WERI-Rb-1 (cell line): ENCODE measurements at regions not wholly inside any gene's neighbourhood (a gene's known extent, or its start where the extent isn't known, plus 50 kb on each side); places are given as distances from the start of the nearest gene placed in this dataset.
A peak's percentile ranks its signal among the peaks of the same experiment; 100 is the strongest.

Experiments
- DNase-seq: peaks from one replicate; pipeline ENCODE4 v3.0.0-alpha.2; 2020
- H3K27ac ChIP-seq: fragments of 250-450 bp; sonication (Bioruptor Pico); 2 replicates; pipeline ENCODE4 v1.5.1; 2020; ENCODE audit warnings: mild to moderate bottlenecking, moderate library complexity
- H3K27me3 ChIP-seq: fragments of 250-450 bp; sonication (Bioruptor Pico); 2 replicates; pipeline ENCODE4 v1.5.1; 2021; ENCODE audit warnings: mild to moderate bottlenecking, low read depth, moderate library complexity; ENCODE audit not compliant: insufficient read depth, severe bottlenecking
- H3K36me3 ChIP-seq: fragments of 250-450 bp; sonication (Bioruptor Pico); 2 replicates; pipeline ENCODE4 v1.5.1; 2020; ENCODE audit warnings: mild to moderate bottlenecking, moderate library complexity
- H3K4me3 ChIP-seq: 2 replicates; pipeline ENCODE4 v1.5.1; 2011; ENCODE audit warnings: low read depth, mild to moderate bottlenecking, control low read depth, low read length
- H3K9me3 ChIP-seq: fragments of 250-450 bp; sonication (Bioruptor Pico); 2 replicates; pipeline ENCODE4 v1.5.1; 2021; ENCODE audit warnings: mild to moderate bottlenecking, moderate library complexity; ENCODE audit not compliant: severe bottlenecking
- CTCF ChIP-seq: IDR thresholded peaks from 2 replicates; pipeline ENCODE4 v1.5.1; 2011; ENCODE audit warnings: low read depth, mild to moderate bottlenecking, control low read depth, inconsistent platforms, low read length

- Histone ChIP-seq H3K4me3 (no peak overlapping the region), H3K9me3 (no peaks in the 10 kb centered on the region), H3K27ac (no peak overlapping the region), H3K36me3 (no peaks in the 10 kb centered on the region), H3K27me3 (no peaks in the 10 kb centered on the region)
- peak; percentile 69 for TF ChIP-seq CTCF
- DNase-seq: peak; percentile 30
Measured at GRCh38 chr1:96080925-96081324, 640.7 kb upstream of the PTBP2 start.

GRCh38 chr1:96087719-96088118, 633.9 kb upstream of the PTBP2 start:
- no peak for DNase-seq
- no peaks in the 10 kb centered on the region for H3K27me3 ChIP-seq
- TF ChIP-seq CTCF: no peak
- no peak overlapping the region for H3K27ac ChIP-seq
- H3K4me3 ChIP-seq: no peak overlapping the region
- no peaks in the 10 kb centered on the region for H3K9me3 ChIP-seq
- H3K36me3 ChIP-seq: no peaks in the 10 kb centered on the region

- Histone ChIP-seq H3K36me3 (no peaks in the 10 kb centered on the region), H3K27me3 (no peaks in the 10 kb centered on the region), H3K9me3 (no peaks in the 10 kb centered on the region), H3K27ac (no peak overlapping the region), H3K4me3 (no peak overlapping the region)
- no peak for DNase-seq
- no peak for TF ChIP-seq CTCF
Measured at GRCh38 chr1:96090134-96090533, 631.5 kb upstream of the PTBP2 start.

- DNase-seq: no peak
- Histone ChIP-seq H3K27me3 (no peaks in the 10 kb centered on the region), H3K4me3 (no peak overlapping the region), H3K9me3 (no peaks in the 10 kb centered on the region), H3K27ac (no peak overlapping the region), H3K36me3 (no peaks in the 10 kb centered on the region)
- no peak for TF ChIP-seq CTCF
Measured at GRCh38 chr1:96095849-96096612, 625.6 kb upstream of the PTBP2 start.

- DNase-seq: no peak
- TF ChIP-seq CTCF: no peak
- no peak overlapping the region for H3K4me3 ChIP-seq
- no peaks in the 10 kb centered on the region for H3K36me3 ChIP-seq
- H3K27ac ChIP-seq: no peak overlapping the region
- H3K27me3 ChIP-seq: no peaks in the 10 kb centered on the region
- no peaks in the 10 kb centered on the region for H3K9me3 ChIP-seq
Measured at GRCh38 chr1:96096613-96097321, 624.8 kb upstream of the PTBP2 start.
